Lower leg skin (tissue), 4 donors: ENCODE measurements at regions not wholly inside any gene's neighbourhood (a gene's known extent, or its start where the extent isn't known, plus 50 kb on each side); places are given as distances from the start of the nearest gene placed in this dataset.

ENCODE experiments used
- DNase-seq, 2 donors: peaks; one replicate each; pipeline ENCODE4 v3.0.0-alpha.2; 2019; ENCODE audit warnings: low spot score in 2 of 2
- H3K4me3 ChIP-seq: fragments of 200-600 bp; sonication (generic); 2 replicates; pipeline ENCODE4 v1.5.1; 2017; ENCODE audit warnings: mild to moderate bottlenecking, low read depth; ENCODE audit not compliant: poor library complexity, severe bottlenecking
- CTCF ChIP-seq, 3 donors: fragments of 450-650 bp; IDR thresholded peaks; one replicate each; pipeline ENCODE4 v1.5.1; 2016; ENCODE audit warnings: antibody characterized with exemption in 3 of 3, mild to moderate bottlenecking in 3 of 3, moderate library complexity in 2 of 3
- POLR2A ChIP-seq, 2 donors: fragments of 450-650 bp; IDR thresholded peaks; one replicate each; pipeline ENCODE4 v1.6.1; 2016 to 2017; ENCODE audit warnings: antibody characterized with exemption in 2 of 2, mild to moderate bottlenecking in 1 of 2, moderate library complexity in 1 of 2
- WGBS, 2 donors: methylation state at CpG; one replicate each; pipeline ENCODE4 v1.1.5; 2018; 5-methylcytosine and 5-hydroxymethylcytosine counted together
- intact Hi-C: fragments of 100-400 bp; cut with DNase I; formaldehyde crosslinking; loops from one replicate; pipeline ENCODE4 v1.15.0; 2023; ENCODE audit warnings: low total_unique reads

GRCh38 chr3:182731764-182732163, 61.5 kb upstream of the ATP11B start:
- TF ChIP-seq POLR2A (IDR thresholded peaks at IDR 0.05) (no peak), CTCF (IDR thresholded peaks at IDR 0.05) (no peak)
- 84 to 91% methylated on average over 3 of the region's 3 CpGs for WGBS, 2 donors
- intact Hi-C loops: no loop called here
- no peak overlapping the region for H3K4me3 ChIP-seq
- no peak for DNase-seq

DNA sequence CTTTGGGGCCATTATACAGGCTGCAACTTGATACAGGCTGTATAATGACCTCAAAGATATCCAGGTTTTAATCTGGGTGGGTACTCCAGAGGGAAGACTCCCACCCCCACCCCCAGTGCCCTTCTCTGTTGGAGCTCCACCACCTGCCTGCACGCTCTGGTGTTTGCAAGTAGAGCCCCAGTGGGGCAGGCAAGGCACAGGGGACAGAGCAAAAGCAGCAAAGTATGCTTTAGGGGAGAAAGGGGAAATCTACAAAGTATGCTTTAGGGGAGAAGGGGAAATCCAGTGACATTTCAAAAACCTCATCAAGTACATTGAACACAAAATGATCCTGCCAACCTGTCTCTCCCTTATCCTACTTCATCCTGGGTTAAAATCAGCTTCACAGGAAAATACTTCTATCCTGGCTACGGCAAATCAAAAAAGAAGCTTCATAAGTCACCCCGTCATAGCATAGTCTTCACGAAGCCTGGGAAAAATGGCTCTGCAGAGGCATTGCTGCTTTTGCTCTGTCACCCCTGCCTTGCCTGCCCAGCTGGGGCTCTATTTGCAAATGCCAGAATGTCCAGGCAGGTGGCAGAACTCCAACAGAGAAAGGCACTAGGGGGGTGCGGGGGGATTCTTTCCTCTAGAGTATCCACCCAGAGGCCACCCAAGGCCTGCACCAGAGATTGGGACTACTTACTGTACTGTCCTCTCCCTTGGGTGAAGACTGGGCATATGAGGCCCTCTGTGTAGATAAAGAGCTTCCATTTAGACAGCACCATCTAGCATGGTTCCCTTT, 60.9 kb upstream of the ATP11B start:
- H3K4me3 ChIP-seq: no peak overlapping the region
- no peak for TF ChIP-seq CTCF (IDR thresholded peaks at IDR 0.05)
- intact Hi-C loops: no loop called here
- 86 to 89% methylated on average over 5 of the region's 5 CpGs for WGBS, 2 donors
- no peak for DNase-seq

GRCh38 chr3:182735672-182736071, 57.6 kb upstream of the ATP11B start:
- H3K4me3 ChIP-seq: no peak overlapping the region
- no peak for DNase-seq
- TF ChIP-seq POLR2A (IDR thresholded peaks at IDR 0.05) (no peak), CTCF (IDR thresholded peaks at IDR 0.05) (no peak)
- intact Hi-C loops: no loop called here
- 13 to 16% methylated on average over 2 of the region's 2 CpGs for WGBS, 2 donors

GRCh38 chr3:182737825-182738224, 55.5 kb upstream of the ATP11B start:
- intact Hi-C loops: no loop called here

DNA sequence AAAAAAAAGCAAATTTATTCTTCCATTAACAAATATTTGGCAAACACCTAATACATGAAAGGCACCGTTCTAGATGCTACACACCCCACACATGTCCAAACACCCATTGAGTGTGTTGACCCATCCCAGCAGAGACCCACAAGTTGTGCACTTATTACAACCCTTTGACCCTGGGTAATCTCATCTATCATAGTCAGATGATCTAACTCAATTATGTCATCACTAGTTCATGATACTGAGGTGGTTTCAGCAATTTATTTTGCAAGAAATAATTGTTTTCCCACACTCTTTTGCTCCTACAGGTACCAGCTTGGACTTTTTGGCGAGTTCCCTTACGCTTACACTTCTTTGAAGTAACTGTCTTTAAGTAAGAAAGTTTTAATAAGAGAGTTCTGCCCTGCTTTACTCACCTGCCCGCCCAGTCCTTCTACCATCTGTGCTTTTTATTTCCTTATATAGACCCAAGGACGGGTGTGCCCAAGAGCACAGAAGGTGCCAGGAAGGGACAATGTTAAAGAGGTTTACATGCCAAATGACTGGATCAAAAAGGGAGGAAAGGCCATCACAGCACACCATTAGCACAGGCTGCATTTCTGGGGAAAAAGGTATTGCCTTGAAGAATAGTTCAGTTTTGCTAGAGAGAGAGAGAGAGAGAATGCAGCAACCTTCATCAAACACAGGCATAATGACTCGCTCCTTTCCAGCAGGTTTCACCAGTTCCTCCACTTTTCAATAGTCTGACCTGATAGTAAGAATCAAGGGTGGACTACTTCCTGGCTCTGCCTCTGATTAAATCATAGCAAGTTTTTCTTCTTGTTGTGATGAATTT, 54.5 kb upstream of the ATP11B start:
- H3K4me3 ChIP-seq: no peak overlapping the region
- WGBS, 2 donors: 53 to 55% methylated on average over 6 of the region's 6 CpGs
- intact Hi-C loops: no loop called here
- TF ChIP-seq CTCF (IDR thresholded peaks at IDR 0.05): no peak
- TF ChIP-seq POLR2A (IDR thresholded peaks at IDR 0.05): no peak
- DNase-seq: no peak

More at GRCh38 chr3:182737825-182738224, 55.5 kb upstream of the ATP11B start:
- WGBS, 2 donors: 80 to 93% methylated on average over 2 of the region's 2 CpGs
- no peak for DNase-seq
- no peak overlapping the region for H3K4me3 ChIP-seq
- TF ChIP-seq CTCF (IDR thresholded peaks at IDR 0.05) (no peak), POLR2A (IDR thresholded peaks at IDR 0.05) (no peak)
